Stimulated activated CD4-positive, alpha-beta T cell treated with anti-CD3 and anti-CD28 coated beads, Interleukin-1b, Interleukin-23, amount 100 ng/mL, for 4 hours (primary cell): ENCODE measurements at regions not wholly inside any gene's neighbourhood (a gene's known extent, or its start where the extent isn't known, plus 50 kb on each side); places are given as distances from the start of the nearest gene placed in this dataset.
"Not testable (repeated sequence)": the region's sequence is repeated elsewhere in the genome, so short reads cannot be mapped to it uniquely, and the experiment has no call there.

ENCODE experiments used
- DNase-seq, 2 donors: peaks; one replicate each; pipeline ENCODE4 v3.0.0-alpha.2; 2020; ENCODE audit warnings: low read depth in 2 of 2

DNA sequence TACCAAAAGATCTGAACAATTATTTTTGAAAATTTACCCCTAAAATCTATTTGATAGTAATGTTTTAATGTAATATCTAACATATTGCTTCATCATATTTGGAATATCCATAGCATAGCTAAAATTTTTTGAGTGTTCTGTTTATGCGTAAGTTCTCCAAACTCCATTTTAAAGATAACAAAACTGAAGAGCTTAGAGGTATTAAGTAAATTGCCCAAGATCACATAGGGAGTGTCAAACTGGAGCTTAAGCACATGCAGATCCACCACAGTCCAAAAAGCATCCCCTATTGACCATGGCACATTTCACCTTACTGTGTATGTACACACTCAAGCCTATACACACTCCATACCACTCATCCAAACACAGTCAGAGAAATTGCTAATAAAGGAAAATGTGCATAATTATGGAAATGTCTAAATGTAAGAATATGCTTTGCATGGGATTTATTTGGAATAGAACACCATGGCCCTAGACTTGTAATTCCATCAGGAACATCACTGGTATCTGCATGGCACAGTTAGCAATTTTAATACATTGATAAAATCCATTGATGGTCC lies 85.2 kb upstream of the TGFBR2 start:
- no peak for DNase-seq

DNA sequence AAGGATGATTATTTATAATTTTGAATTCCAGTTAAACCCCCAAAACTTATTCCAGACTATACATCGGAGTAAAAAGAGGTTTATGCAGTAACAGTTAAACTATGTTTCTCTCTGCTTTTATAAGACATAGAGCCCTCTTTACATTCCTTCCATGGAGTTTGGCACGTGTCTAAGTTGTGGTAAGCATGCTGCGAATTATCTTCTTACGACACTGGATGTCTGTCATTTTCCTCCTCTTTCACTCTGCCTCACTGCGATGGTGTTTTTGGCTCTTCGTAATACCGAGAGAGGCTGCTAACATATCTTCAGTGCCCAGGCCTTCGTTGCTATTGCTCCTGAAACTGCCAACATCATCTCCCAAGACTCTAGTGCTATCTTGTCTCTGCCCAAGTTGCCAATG lies 83.9 kb upstream of the TGFBR2 start:
- DNase-seq = no peak

DNA sequence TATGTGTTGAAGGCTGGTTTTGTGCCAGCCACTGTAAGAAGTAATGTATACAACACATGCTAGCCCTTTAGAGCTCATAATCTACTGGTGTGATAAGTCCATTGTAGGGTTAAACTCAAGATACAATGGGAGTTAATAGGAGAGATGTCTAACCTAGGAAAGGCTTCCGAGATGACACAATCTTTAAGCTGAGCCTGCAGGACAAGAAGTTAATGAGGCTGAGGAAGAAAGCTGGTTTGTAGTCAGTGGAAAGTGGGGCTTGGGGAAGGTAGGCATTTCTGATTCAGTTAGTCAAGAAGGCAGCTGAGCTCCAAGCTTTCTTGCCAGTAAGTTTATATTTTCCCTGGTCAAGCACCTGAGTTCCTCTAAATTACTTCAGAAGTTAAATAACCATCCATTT lies 83.0 kb upstream of the TGFBR2 start:
- no peak for DNase-seq

DNA sequence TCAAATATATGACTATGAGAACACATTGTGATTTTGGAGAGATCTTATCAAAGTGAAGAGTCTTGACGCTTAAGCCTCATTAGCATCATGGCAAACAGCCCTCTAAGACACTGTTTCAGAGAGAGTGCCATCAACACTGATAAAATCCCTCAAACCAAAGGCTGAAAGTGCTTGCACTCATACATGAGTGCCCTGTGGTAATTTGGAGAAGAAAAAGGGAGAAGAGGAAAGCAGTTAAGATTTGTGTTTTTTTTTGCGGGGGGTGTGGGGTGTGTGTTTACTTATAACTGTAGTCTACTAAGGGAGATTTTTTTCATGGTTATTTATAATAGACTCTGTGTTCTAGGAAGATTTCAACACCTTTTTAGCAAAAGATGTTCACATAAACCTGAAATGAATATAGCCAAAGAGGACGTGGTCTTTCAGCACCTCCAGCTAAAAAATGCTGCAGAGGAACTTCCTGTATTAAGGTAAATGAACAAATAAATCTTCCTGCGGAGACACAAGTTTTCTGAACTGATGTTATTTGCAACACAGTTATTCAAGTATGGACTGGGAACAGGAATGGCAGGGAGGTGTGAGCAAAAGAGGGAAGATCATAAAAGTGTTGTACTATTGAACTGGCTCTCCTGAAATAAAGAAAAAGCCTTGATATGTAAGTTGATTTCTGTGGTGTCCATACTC lies 81.9 kb upstream of the TGFBR2 start:
- no peak for DNase-seq

DNA sequence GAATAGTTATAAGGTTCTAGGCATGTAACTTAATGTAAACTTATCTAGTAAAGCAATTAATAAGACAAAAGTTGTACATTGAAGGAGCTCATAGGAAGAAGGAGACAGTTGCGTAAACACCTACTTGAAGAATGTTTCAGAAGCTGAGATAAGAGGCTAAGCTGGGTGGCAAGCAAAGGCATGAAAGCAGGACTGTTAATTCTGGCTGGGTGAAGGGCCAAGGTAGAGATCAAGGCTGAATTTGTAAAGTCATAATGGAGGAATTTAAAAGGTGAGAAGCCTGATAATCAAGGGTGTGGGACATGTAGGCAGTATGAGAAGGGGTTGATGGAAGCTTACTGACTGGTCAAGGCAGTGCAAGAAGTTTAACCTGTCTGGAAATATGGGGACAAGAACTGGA lies 80.4 kb upstream of the TGFBR2 start:
- DNase-seq = no peak

DNA sequence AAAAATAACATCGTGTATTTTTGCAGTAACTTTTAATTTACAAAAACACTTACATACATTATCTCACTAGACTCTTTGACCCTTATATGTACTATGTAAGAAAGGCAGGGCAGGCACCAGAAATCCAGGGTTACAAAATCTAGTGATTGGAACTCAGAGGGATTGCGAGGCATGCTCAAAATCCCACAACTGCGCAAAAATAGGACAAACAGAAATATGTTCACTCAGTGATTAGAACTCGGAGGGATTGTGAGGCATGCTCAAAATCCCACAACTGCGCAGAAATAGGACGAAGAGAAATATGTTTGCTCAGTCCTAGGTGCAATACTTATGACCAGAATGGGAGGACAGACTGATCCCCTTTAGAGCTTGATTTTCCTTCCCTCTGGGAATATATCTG lies 79.2 kb upstream of the TGFBR2 start:
- no peak for DNase-seq

DNA sequence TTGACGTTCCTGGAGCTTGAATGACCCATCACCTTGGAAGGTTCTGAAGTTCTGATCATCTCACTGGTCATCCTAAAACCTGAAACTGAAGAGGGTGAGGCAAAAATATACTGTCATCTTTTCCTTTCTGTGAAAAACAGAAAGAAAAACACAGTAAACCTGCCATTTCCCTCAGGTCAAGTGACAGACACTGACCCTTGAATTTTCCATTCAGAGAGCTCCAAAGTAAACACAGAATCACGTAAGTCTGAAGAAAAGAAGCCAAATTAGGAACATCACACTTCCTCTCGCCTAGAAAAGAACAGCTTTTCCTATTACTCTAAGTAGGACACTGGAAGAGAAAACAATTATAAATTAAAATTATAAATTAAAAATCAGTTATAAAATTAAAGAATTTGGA lies 78.7 kb upstream of the TGFBR2 start:
- DNase-seq = no peak

DNA sequence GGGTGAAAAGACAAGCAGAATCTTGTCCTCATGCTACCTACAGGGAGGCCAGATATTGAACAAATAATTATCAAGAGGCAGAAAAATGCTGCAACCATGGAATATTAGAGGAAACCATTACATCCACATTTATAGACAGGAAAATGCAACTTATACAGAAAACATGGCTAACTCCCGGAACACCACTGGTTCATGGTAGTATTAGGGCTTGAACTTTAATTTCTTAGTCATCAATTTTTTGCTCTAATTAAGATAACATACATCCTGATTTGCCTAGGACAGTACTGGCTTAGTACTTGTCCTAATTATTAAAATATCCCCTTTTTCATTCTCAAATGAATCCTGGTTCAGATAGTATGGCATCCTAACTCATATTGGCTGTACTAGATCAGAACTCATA lies 76.3 kb upstream of the TGFBR2 start:
- DNase-seq = no peak

DNA sequence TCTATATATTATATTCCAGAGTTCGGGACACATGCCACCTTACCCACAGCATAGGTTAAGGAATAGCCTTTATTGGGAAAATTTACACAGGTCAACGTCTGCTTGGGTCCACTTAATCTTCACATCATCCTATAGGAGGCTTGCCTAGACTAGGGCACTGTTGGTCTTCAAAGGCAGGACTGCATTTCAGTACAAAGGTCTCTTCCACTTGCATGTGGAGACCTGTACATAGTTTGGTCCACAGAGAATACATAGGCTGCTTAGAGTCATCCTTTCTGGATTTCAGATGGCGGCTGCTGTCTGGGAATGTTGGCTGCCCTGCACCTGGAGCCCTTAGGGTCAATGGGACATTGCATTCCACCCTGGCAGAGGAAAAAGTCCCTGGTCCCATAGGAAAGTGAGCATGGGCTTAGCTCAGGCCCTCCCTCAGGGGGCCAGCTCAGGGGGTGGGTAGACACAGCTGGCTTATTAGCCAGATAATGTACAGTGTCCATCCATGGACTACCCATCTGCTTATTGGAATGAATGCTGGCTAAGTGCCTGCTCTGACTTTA lies 75.3 kb upstream of the TGFBR2 start:
- DNase-seq = no peak

DNA sequence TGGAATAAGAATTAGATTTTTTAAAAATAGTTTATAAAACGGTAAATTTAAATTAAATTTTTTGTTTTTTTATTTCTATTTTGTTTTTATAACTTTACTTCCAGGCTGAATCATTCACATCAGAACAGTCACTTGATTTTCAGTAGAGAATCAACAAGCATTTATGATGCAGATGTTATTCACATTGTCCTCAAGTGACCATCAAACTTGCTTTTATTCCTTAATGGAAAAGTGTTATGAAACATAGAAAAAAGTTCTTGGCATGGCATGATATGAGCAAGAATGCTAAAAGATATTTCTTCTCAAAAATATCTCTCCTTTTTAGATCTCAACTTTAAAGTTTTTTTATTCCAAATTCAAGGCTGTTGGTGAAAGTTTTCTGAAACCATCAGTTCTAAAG lies 70.9 kb upstream of the TGFBR2 start:
- DNase-seq = no peak

DNA sequence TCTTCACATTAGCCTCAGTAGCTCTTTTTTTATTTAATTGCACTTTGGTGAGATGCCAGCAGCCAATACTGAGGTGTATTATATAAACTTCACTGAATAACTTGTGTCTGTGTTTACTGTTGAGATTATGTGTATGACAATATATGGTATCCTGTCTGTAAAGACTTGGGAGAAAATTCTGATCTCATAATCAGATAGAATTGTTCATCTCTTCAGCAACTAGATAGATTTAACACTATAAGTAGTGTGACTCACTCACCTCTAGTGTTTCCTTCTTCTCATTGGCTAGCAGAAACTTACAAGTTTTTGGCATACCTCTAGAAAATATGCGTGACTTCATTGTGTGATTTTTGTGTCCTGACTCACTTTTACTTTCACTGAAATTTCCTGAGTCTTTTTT lies 67.6 kb upstream of the TGFBR2 start:
- no peak for DNase-seq

DNA sequence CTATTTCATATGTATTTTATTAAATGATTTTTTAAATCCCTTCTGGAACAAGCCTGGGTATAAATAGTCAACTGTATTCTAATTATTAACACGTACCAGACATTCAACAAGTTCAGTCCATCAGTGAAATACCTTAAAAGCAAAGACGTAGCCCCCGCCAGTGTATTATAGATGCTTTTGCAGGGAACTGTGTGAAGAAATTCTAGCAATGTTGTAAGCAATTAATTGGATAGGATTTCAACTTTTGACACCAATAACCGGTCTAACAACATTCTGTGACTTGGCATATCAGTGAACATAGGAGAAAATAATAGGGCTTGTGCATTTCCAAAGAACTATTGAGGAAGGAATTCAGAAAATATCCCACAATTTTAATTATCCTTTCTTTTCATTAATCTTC lies 67.2 kb upstream of the TGFBR2 start:
- no peak for DNase-seq

DNA sequence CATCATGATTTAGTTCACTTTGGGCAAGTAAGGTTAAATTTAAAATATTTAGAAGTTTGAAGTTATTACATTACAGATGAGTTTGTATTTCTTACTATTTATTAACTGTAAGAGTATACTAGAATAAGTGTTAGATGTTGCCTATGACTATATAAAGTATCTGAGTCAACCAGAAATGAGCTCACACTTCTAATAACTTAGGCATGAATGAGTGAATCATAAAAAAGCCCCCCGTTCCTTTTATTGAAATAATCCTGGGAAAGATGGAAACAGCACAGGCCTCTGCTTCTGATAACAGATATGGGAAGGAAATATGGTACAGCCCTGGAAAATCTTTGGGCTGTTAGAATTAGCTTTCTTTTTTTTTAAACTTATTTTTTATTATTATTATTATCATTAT lies 66.6 kb upstream of the TGFBR2 start:
- DNase-seq = no peak

DNA sequence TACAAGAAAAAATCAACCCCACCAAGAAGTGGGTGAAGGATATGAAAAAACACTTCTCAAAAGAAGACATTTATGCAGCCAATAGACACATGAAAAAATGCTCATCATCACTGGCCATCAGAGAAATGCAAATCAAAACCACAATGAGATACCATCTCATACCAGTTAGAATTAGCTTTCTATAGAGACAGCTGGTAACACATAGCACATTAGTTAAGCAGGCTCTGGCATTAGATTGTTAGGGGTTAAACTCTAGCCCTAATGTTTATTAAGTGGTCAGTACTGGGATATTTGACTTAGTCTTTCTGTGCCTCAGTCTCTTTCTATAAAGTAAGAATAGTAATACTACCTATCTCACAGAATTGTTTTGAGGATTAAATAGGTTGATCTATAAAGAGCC lies 65.2 kb upstream of the TGFBR2 start:
- DNase-seq = not testable (repeated sequence)

DNA sequence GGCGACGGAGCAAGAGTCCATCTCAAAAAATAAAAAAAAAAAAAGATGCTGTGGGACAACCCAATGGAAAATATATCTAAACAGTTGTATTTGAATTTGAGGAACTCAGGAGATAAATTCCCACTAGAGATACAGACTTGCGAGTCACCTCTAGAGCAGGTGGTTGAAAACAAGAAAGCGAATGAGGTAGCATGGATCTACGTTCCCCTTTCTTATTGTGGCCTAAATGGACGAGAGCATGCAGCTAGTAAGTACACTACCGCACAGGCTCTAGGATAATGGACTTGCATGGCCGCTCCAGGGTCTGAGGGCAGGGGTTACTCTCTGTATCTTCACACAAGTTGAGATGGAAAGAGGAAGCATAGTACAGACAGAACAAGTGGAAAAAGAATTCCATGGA lies 63.5 kb upstream of the TGFBR2 start:
- no peak for DNase-seq

DNA sequence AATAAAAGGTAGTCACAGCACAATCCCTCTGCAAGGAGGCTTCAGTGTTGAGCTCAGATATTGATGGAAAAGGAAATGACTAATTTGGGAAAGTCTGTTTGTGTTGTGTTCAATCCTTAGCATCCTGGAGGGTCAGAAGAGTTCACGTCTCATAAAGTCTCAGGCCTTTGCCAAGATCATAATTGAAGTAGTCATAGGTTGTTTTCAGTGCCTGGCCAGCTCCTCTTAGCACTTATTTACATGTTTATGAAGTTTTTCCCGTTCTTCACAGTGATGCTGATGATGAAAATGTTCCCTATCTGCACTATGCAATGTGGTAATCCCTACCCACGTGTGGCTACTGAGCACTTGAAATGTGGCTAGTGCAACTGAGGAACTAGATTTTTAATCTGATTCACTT lies 61.6 kb upstream of the TGFBR2 start:
- DNase-seq = no peak

DNA sequence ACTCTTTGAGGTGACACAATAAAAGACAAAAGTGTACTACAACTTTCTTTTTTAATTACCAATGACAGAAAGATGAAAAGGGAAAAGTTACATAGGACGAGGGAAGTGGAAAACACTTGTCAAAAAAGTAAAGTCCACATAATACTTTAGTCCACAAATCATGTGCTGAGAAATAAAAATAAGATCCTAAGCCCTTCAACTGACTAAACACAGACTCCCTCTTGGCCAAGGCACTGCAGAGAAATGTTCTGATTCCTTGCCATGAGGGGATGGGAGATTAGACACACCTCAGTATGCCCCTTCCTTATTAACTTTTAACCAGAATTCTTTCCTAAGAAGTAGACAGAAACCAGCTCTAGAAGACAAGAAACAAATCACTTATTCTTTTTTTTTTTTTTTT lies 59.5 kb upstream of the TGFBR2 start:
- no peak for DNase-seq

DNA sequence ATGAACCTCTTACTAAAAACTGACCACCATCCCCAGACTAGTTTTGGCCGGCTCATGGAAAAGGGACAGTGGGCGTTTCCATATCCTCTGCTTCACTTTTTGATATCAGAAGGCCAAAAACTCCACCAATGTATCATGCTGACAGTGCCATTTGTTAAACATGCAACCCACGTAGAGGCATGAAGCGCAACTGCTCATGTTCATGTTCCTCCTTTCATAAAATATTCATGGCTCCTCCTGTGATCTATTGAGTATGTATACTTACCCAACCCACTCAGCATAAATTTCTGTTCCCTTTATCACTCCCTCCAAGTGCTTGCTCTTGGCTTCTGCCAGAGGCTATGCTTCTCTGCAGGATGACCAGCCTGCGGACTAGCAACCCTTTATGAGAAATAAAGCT lies 58.7 kb upstream of the TGFBR2 start:
- DNase-seq = no peak

DNA sequence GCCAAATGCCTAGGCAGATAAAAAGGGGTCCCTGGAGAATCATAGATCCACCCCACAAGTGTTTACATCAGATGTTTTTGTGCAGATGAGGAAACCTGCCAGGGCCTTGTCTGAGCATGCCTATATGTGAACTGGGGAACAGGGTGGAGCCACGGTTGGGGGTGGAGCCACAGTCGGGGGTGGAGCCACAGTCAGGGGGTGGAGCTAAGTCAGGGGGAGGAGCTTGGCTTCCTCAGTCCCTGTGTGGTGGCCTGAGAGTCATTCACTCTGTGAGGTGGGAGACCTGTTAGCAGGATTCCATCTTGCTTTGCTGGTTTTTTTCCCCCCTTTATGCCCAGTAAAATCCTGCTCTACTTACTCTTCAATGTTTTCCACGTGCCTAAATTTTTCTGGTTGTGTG lies 57.8 kb upstream of the TGFBR2 start:
- peak in 1 of 2 donors; percentile 25 for DNase-seq

DNA sequence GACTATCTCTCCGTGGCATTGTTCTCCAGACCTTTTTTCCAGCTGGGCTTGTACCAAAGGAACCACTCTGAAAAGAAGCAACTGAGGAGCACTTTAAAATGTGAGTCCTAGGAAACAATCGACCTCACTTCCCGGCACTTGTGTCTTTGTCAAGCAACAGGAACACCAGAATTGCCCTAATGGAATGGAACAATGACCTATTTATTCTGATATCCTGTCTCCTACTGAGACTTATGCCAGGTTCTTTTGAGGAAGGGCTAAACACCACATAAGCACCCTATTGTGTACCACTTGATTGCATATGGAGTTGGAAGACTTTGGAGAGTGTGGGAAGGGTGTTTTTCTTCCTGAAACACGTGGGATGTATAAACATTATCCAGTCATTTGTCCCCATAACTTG lies 56.8 kb upstream of the TGFBR2 start:
- no peak for DNase-seq

DNA sequence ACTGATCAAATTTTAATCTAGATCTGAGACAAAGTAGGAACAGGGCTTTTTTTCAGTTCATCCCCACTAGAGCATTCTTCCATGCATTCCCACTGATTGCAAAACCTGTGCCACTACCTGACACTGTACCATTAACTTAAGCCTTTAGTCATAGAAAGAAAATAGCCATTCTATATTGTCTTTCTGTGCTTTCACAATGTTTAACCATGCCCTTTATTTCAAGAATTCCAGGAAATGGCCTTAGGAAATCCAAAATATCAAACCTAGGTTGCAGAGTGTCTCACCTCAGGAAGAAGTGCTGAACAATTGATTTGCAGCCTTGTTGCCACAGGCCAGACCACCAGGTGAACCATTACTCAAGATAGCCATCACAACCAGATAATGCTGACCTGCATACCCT lies 56.2 kb upstream of the TGFBR2 start:
- no peak for DNase-seq

DNA sequence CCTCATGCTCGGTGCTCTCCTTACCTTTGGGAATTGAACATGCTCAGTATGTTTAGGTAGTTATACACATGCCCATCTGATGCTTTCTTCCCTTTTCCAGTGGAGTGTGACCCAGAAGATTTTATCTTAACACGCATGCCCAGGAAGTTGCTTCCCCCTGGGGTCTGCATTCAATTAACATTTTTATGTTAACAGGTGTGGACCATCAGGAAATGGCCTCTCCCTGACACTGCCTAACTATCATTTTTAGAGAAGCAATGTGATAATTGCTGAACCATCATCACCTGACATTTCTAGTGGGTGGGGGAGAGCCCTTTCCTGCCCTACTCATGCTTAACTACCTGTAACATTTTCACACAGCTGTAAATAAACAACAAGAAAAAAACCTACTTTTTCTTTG lies 55.1 kb upstream of the TGFBR2 start:
- DNase-seq = no peak

DNA sequence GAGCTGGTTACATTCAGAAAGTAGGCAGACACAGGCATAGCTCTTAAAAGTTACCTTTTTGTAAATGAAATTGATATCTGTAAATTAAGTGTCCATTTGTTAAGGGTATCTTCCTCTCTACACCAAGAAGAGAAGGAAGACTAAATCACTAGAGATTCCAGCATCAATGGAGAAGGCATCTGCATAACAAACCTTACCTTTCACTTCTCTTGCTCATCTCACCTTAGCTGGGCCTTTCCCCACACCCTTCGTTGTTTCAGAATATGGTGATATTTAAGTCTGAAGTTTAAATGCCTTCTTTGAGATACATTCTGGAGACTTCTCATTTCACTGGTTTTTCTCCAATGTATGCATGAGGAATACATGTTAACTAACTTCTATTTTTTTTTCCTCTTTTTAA lies 54.5 kb upstream of the TGFBR2 start:
- DNase-seq = no peak
